OCI-LY1 (cell line): ENCODE measurements at regions not wholly inside any gene's neighbourhood (a gene's known extent, or its start where the extent isn't known, plus 50 kb on each side); places are given as distances from the start of the nearest gene placed in this dataset.

ENCODE experiments used
- CTCF ChIP-seq: fragments of 200-600 bp; sonication (generic), shearing (Covaris generic); IDR thresholded peaks from 2 replicates; pipeline ENCODE4 v1.5.1; 2017; ENCODE audit warnings: mild to moderate bottlenecking, antibody characterized with exemption, low read length, moderate library complexity, mixed read lengths
- EZH2 ChIP-seq: fragments of 200-600 bp; sonication (generic), shearing (Covaris generic); IDR thresholded peaks from 2 replicates; pipeline ENCODE4 v1.8.0; 2017; ENCODE audit warnings: borderline replicate concordance, mixed run types, mild to moderate bottlenecking, antibody characterized with exemption, low read length, moderate library complexity, mixed read lengths

DNA sequence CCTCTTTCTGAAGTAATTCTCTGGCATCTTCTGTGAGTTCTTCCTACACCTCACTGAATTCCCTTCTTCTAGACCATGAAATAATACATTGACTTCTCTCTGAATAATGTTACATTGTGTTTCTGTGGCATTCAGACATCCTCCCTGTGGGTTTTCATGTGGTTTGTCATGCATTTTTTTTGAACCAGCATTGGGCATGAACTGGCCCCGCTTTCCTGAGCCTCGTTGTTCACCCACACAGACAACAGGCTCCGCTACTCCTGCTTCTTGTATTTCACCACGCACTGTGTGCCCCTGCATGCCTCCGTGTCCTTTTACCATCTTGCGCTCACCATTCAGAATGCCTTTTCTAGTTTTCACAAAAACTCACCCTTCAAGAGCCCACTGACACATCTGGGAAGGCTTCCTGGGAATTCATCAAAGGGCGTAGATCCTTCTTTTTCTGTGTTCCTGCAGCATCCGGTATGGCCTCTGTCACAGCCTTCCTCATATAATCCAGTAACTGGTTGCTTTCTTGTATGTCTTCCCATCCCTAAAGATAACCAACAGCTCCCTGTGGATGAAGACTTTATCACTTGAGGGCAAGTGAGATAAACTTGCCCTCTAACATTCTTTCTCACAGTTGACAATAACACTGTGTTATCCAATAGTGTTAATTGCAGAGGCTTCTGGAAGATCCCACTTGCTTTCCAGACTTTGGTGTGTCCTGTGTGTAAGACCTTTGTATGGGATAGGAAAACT is 51.5 kb upstream of the ADAMTSL1 start:
- TF ChIP-seq CTCF: no peak
- no peak for TF ChIP-seq EZH2
